AG09319 (cell line): ENCODE measurements at regions not wholly inside any gene's neighbourhood (a gene's known extent, or its start where the extent isn't known, plus 50 kb on each side); places are given as distances from the start of the nearest gene placed in this dataset.
A peak's percentile ranks its signal among the peaks of the same experiment; 100 is the strongest.

ENCODE experiments used
- DNase-seq: peaks from one replicate; pipeline ENCODE4 v3.0.0-alpha.2; 2010; ENCODE audit warnings: low read depth; ENCODE audit errors: extremely low read depth
- CTCF ChIP-seq: IDR thresholded peaks from 2 replicates; pipeline ENCODE4 v1.5.1; 2011; ENCODE audit warnings: low read depth, mild to moderate bottlenecking, inconsistent platforms, low read length, moderate library complexity

GRCh38 chr7:113784316-113784715 lies 134.5 kb downstream of the PPP1R3A start:
- TF ChIP-seq CTCF: no peak
- no peak for DNase-seq

- no peak for DNase-seq
- no peak for TF ChIP-seq CTCF
Measured at GRCh38 chr7:113783403-113783802, 135.4 kb downstream of the PPP1R3A start.

GRCh38 chr7:113775804-113776203 lies 143.0 kb downstream of the PPP1R3A start:
- no peak for TF ChIP-seq CTCF
- no peak for DNase-seq

- DNase-seq: no peak
Measured at GRCh38 chr7:113775401-113775800, 143.4 kb downstream of the PPP1R3A start.

GRCh38 chr7:113774182-113774807 lies 144.5 kb downstream of the PPP1R3A start:
- DNase-seq: no peak

More at GRCh38 chr7:113775401-113775800, 143.4 kb downstream of the PPP1R3A start:
- no peak for TF ChIP-seq CTCF

GRCh38 chr7:113770146-113770738 lies 148.6 kb downstream of the PPP1R3A start:
- DNase-seq: no peak
- no peak for TF ChIP-seq CTCF

More at GRCh38 chr7:113774182-113774807, 144.5 kb downstream of the PPP1R3A start:
- TF ChIP-seq CTCF: peak; percentile 59

- no peak for TF ChIP-seq CTCF
Measured at GRCh38 chr7:113768387-113768786, 150.4 kb downstream of the PPP1R3A start.

More at GRCh38 chr7:113768387-113768786, 150.4 kb downstream of the PPP1R3A start:
- DNase-seq: no peak
